Suprapubic skin (tissue), 4 donors: ENCODE measurements at regions not wholly inside any gene's neighbourhood (a gene's known extent, or its start where the extent isn't known, plus 50 kb on each side); places are given as distances from the start of the nearest gene placed in this dataset.

Source experiments
- DNase-seq, 2 donors: peaks; one replicate each; pipeline ENCODE4 v3.0.0-alpha.2; 2019; ENCODE audit warnings: low spot score in 2 of 2
- H3K27ac ChIP-seq: fragments of 200-600 bp; sonication (generic); one replicate; pipeline ENCODE4 v1.5.1; 2019
- H3K27me3 ChIP-seq: fragments of 200-600 bp; sonication (generic); one replicate; pipeline ENCODE4 v1.5.1; 2019
- H3K36me3 ChIP-seq: fragments of 200-600 bp; sonication (generic); one replicate; pipeline ENCODE4 v1.5.1; 2019
- H3K4me1 ChIP-seq: fragments of 200-600 bp; sonication (generic); one replicate; pipeline ENCODE4 v1.5.1; 2019
- H3K4me3 ChIP-seq: fragments of 200-600 bp; sonication (generic); one replicate; pipeline ENCODE4 v1.5.1; 2019; ENCODE audit warnings: mild to moderate bottlenecking
- H3K9me3 ChIP-seq: fragments of 200-600 bp; sonication (generic); one replicate; pipeline ENCODE4 v1.5.1; 2019
- EP300 ChIP-seq: sonication (generic); formaldehyde crosslinking; IDR thresholded peaks from one replicate; pipeline ENCODE4 v1.6.1; 2017; ENCODE audit warnings: antibody characterized with exemption
- POLR2A ChIP-seq, 2 donors: fragments of 450-650 bp; IDR thresholded peaks; one replicate each; pipeline ENCODE4 v1.6.1; 2017; ENCODE audit warnings: antibody characterized with exemption in 2 of 2, mild to moderate bottlenecking in 2 of 2, moderate library complexity in 2 of 2
- POLR2AphosphoS5 ChIP-seq, 3 donors: sonication (generic); formaldehyde crosslinking; IDR thresholded peaks; one replicate each; pipeline ENCODE4 v1.6.1; 2017; ENCODE audit warnings: antibody characterized with exemption in 3 of 3
- WGBS: methylation state at CpG from one replicate; pipeline ENCODE4 v1.1.5; 2018; 5-methylcytosine and 5-hydroxymethylcytosine counted together
- TF ChIP-seq, protein P1 (sequence below), 2 donors: fragments of 200-600 bp in 1 of 2; fragments of 450-650 bp in 1 of 2; sonication (generic) in 1 of 2; IDR thresholded peaks; one replicate each; pipeline ENCODE4 v1.5.1; 2016 to 2019; ENCODE audit warnings: antibody characterized with exemption in 2 of 2, mild to moderate bottlenecking in 1 of 2, moderate library complexity in 1 of 2

DNA sequence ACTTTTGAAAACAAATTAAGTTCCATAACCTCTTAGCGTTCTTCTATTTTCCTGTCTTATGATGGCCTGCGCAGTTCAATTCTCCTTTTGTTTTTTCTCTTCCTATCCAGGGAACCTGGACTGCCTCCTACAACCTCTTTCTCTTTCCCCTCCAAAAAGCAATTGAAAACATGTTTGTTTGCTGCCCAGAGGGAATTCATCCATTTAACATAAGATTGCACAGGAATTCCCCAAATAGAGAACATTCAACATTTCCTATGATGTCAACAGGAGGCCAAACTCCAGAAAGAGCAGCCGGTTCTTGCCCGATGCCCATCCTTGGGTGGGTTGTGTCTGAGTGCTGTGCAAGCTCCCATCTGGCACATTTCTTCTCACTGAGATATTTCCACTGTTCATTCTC is 94.2 kb upstream of the NRP1 start:
- Histone ChIP-seq H3K9me3 (no peaks in the 10 kb centered on the region), H3K36me3 (no peaks in the 10 kb centered on the region), H3K27ac (no peak overlapping the region), H3K4me3 (no peak overlapping the region), H3K27me3 (no peaks in the 10 kb centered on the region), H3K4me1 (no peaks in the 10 kb centered on the region)
- DNase-seq = no peak
- TF ChIP-seq, protein P1, sequence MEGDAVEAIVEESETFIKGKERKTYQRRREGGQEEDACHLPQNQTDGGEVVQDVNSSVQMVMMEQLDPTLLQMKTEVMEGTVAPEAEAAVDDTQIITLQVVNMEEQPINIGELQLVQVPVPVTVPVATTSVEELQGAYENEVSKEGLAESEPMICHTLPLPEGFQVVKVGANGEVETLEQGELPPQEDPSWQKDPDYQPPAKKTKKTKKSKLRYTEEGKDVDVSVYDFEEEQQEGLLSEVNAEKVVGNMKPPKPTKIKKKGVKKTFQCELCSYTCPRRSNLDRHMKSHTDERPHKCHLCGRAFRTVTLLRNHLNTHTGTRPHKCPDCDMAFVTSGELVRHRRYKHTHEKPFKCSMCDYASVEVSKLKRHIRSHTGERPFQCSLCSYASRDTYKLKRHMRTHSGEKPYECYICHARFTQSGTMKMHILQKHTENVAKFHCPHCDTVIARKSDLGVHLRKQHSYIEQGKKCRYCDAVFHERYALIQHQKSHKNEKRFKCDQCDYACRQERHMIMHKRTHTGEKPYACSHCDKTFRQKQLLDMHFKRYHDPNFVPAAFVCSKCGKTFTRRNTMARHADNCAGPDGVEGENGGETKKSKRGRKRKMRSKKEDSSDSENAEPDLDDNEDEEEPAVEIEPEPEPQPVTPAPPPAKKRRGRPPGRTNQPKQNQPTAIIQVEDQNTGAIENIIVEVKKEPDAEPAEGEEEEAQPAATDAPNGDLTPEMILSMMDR (IDR thresholded peaks at IDR 0.05) = no peak
- TF ChIP-seq POLR2AphosphoS5 (IDR thresholded peaks at IDR 0.05) (no peak), EP300 (no peak), POLR2A (IDR thresholded peaks at IDR 0.05) (no peak)
- WGBS = 38% methylated on average over 4 of the region's 4 CpGs

DNA sequence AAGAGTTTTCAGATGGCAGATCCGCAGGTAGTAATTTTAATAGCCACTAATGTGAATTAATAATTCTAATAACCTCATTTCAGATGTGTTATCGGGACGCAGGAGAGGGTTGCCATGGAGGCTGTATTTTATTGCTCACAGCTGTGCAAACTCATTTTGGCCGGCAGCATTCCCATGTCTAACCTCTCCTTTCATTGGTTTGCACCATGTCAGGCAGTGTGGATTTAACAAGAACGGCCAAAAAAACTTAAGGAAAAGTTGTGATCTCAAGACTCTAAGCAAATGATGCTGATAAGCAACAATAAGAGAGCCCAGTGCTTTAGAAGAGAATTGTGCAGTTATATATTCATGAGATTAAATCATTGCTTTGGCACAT is 88.7 kb upstream of the NRP1 start:
- no peak for DNase-seq
- 70% methylated on average over 5 of the region's 5 CpGs for WGBS

DNA sequence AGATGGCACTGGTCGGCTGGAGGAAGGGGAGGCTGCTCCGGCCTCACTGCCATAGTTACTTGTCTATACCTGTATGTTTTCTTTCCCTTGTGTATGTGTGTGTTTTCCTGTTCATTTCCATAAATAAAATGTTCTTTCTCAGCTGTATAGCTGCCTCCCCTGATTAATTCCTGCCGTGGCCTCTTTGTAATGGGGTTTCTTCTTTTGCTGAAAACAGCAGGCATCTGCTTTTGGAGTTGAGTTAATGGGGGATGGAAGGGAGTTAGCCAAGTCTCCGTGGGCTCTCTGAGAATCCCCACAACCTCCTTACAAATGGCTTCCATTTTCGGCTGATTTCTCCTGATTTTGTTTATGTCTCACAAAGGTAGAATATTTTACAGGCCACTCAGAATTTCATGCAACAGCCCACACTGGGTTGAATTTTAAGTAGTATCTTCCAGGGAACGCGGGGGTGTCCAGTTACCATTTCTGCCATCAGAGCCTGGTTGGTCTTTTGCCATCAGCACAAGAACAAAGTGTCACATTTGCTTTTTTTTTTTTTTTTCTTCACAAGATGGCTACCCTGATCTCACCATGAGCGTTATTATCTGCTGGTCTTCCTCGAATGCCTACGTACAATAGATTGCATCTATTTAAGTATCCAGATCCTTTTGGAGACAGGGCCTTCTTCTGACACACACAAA is 88.1 kb upstream of the NRP1 start:
- Histone ChIP-seq H3K4me1 (peaks cover 14% of the 10 kb centered on the region), H3K27ac (no peak overlapping the region), H3K36me3 (no peaks in the 10 kb centered on the region), H3K9me3 (no peaks in the 10 kb centered on the region), H3K27me3 (no peaks in the 10 kb centered on the region), H3K4me3 (no peak overlapping the region)
- WGBS = 74% methylated on average over 10 of the region's 10 CpGs
- no peak for DNase-seq
- TF ChIP-seq POLR2A (IDR thresholded peaks at IDR 0.05) (no peak), EP300 (no peak), POLR2AphosphoS5 (IDR thresholded peaks at IDR 0.05) (no peak)
- TF ChIP-seq, protein P1 (IDR thresholded peaks at IDR 0.05) = no peak

More for the DNA sequence above, 88.7 kb upstream of the NRP1 start:
- no peaks in the 10 kb centered on the region for H3K9me3 ChIP-seq
- no peak overlapping the region for H3K27ac ChIP-seq
- peaks cover 14% of the 10 kb centered on the region for H3K4me1 ChIP-seq
- no peaks in the 10 kb centered on the region for H3K36me3 ChIP-seq
- TF ChIP-seq POLR2AphosphoS5 (IDR thresholded peaks at IDR 0.05) (no peak), POLR2A (IDR thresholded peaks at IDR 0.05) (no peak), EP300 (no peak)
- TF ChIP-seq, protein P1 (IDR thresholded peaks at IDR 0.05) = no peak
- no peak overlapping the region for H3K4me3 ChIP-seq
- H3K27me3 ChIP-seq = no peaks in the 10 kb centered on the region

DNA sequence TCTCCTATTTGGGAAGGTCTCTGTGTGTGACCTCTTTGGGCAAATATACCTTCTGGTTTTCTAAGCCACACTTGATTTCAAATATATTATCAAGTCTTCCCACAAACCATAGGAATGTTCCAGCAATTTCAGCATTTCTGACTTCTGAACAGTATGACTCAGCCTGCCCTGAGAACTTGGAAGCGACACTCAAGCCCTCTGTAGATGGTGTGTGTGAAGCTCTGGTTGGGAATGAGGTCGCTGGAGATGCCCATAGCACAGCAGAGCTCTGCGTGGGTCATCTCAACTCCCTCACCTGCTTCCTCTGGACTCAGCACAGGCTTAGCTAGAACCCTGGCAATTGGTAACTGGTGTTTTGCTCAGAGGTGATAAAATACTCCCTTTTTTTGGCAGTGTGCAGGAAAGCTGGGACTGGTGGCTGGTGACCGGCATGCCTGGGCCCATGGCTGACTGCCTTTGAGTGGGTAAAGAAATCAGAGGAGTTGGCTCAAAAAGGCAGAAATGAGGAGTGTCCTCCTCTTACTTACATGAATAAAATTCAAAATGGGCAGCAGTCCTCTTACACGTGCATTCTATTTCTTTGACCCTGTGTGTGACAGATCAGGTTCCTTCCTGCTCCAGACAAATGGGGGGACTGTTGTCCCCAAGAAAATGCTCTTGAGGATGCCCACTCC is 87.5 kb upstream of the NRP1 start:
- no peak overlapping the region for H3K27ac ChIP-seq
- H3K27me3 ChIP-seq = no peaks in the 10 kb centered on the region
- WGBS = 26% methylated on average over 5 of the region's 5 CpGs
- no peak overlapping the region for H3K4me3 ChIP-seq
- no peaks in the 10 kb centered on the region for H3K9me3 ChIP-seq
- no peaks in the 10 kb centered on the region for H3K36me3 ChIP-seq
- TF ChIP-seq POLR2A (IDR thresholded peaks at IDR 0.05) (no peak), POLR2AphosphoS5 (IDR thresholded peaks at IDR 0.05) (no peak), EP300 (no peak)
- TF ChIP-seq, protein P1 (IDR thresholded peaks at IDR 0.05) = no peak
- DNase-seq = no peak
- H3K4me1 ChIP-seq = peaks cover 14% of the 10 kb centered on the region

- TF ChIP-seq POLR2AphosphoS5 (IDR thresholded peaks at IDR 0.05) = no peak
- Histone ChIP-seq H3K4me3 (no peak overlapping the region), H3K27ac (no peak overlapping the region), H3K27me3 (no peaks in the 10 kb centered on the region), H3K4me1 (peaks cover 14% of the 10 kb centered on the region), H3K9me3 (no peaks in the 10 kb centered on the region), H3K36me3 (no peaks in the 10 kb centered on the region)
- 55% methylated on average over 3 of the region's 3 CpGs for WGBS
- no peak for DNase-seq
Observed at GRCh38 chr10:33419311-33419710, 84.8 kb upstream of the NRP1 start.
